IPS-18c (cell line): ENCODE measurements at regions not wholly inside any gene's neighbourhood (a gene's known extent, or its start where the extent isn't known, plus 50 kb on each side); places are given as distances from the start of the nearest gene placed in this dataset.

ENCODE experiments used
- H3K4me3 ChIP-seq: 2 replicates; pipeline ENCODE4 v1.7.0; 2013; ENCODE audit warnings: low read depth, mild to moderate bottlenecking, low read length, moderate library complexity; ENCODE audit not compliant: insufficient read depth
- H3K9me3 ChIP-seq: one replicate; pipeline ENCODE4 v1.6.1; 2013; ENCODE audit warnings: mild to moderate bottlenecking, low read length, moderate library complexity; ENCODE audit not compliant: control insufficient read depth, insufficient read depth

DNA sequence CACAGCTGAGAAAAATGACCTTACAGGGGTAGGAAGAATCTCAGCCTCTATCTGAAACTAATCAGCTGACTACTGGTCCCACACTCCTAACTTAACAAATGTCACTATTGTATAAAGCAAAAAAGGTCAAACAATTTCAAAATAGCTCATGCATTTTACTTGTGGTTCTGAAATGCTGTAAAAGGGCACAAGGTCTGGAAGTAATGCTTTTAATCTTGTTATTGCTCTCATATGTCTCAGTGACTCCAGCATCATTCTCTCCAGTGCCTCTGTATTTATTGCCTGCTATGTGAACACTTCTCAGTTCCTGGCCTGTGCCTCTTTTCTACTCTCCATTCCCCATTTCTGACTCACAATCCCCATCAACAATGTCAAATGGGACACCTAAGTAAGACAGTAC is 937.7 kb downstream of the CDH11 start:
- Histone ChIP-seq H3K4me3 (no peak overlapping the region), H3K9me3 (no peaks in the 10 kb centered on the region)

DNA sequence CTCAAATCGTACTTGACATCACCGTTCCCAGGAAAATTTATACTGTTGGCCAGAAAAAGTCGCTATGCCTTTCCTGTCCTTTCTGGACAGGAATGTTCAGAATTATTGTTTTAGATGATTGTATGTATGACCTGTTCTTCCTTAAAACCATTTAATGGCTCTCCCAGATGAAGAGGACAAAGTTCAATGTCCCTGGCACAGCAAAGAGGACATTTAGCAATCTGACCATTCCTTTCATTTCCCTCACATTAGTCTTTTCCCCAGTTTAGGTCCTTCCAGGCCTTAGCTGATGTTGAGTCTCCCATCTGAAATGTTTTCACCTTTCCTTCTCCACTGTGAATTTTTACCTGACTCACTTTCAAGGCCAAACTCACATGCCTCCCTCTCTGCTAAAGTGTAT is 938.9 kb downstream of the CDH11 start:
- H3K4me3 ChIP-seq: no peak overlapping the region
- H3K9me3 ChIP-seq: peaks cover 6% of the 10 kb centered on the region

DNA sequence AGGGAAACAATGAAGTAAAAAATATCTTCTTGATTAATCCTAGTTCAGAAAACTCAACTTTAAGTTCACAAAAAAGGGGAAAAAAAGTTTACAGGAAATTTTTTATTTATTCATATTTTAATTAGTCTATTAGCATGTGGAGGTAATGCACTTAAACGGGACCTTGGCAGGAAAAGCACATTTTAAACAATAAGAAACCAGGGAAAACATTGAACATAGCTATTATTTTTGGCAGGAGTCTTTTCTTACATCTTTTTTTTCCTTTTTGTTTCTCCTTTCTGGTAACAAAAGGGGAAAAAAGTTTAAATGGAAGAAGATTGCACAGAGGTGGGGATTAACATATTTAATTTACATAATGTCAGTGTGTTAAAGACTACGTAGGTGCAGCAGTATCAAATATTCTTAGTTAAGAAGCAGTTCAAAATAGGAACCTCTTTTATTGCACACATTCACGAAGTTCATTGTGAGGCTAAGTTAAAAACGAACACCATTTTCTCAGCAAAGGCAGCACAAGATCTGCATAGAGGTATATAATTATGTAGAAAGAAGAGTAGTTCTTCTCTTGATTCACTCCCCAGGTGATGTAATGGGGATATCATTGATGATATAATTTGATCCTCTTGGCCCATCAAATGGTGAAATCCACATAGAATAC is 940.5 kb downstream of the CDH11 start:
- Histone ChIP-seq H3K9me3 (peaks cover 8% of the 10 kb centered on the region), H3K4me3 (no peak overlapping the region)

DNA sequence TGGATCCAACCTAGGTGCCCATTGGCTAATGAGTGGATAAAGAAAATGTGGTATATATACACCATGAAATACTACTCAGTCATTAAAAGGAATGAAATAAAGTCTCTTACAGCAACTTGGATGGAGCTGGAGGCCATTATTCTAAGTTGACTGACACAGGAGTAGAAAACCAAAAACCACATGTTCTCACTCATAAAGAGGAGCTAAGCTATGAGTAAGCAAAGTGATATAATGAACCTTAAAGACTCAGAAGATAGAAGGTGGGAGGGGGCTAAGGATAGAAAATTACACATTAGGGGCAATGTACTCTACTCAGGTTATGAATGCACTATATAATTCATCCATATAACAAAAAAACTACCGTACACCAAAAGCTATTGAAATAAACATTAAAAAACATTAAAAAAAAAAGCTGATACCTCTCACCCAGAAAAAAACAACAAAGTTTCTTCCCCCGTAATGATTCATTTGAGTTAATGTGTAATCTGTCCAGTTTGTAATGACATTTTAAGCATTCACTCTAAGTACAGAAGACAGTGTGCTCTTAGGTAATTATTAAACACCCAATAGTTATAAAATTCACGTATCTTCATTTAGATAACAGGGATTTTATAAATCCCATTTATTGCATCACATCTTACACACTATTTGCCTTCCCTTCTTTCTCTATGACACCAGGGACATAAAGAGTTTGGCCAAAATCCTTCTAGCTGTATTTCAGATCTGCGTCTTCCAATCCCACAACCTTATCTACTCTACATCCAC is 941.5 kb downstream of the CDH11 start:
- H3K9me3 ChIP-seq: peaks cover 8% of the 10 kb centered on the region
- no peak overlapping the region for H3K4me3 ChIP-seq

DNA sequence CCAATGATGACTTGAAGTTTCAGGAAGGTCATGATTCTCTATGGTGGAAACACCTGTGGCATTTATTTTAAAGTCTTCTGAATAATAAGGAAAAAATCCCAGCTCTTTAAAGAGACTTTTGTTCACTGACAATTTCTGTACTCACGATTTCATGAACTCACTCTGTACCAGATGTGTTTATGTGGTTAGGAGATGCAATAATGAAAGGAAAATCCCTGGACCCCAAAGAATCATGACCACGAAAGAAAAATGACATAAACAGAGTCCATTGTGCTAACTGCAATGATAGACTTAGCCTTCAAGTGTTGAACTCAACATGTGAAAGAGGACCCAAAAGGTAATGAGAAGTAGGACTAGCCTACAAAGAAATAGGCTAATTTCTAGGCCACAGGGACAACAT is 947.5 kb downstream of the CDH11 start:
- H3K9me3 ChIP-seq: peaks cover 8% of the 10 kb centered on the region
- no peak overlapping the region for H3K4me3 ChIP-seq

DNA sequence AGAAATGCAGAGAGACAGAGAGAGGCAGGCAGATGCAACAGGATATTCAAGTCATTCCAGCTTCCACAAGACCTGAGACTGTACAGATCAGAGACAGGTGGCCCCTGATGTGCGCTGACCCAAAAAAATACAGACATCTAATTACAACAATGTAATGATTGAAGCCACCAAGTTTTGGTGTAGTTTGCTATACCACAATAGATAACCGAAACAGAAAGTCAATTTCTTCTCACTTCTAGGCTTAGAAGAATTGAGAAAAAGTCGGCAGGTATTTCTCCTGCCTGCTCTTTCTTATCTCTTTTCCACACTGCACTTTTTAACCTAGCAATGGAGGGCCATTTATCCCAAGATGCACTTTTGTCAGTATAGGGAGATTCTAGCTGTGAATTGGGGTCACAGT is 949.2 kb downstream of the CDH11 start:
- H3K4me3 ChIP-seq: no peak overlapping the region
- no peaks in the 10 kb centered on the region for H3K9me3 ChIP-seq

DNA sequence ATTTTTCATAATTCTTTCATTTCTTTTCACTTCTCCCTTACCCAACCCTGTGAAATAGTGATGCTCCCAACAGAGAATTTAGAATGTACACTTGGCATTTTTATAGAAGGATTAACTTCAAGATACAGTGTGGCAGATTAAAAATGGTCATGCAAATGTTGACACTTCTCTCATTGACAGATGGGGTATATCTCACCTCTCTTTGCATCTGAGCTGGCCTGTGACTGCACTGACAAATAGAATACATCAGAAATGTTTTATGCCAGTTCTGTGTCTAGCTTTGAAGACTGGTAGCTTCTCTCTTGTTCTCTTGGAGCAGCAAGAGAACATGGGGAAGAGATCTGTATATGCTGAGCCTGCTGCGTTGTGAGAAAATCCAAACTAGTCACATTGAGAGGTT is 949.6 kb downstream of the CDH11 start:
- no peak overlapping the region for H3K4me3 ChIP-seq
- H3K9me3 ChIP-seq: no peaks in the 10 kb centered on the region

DNA sequence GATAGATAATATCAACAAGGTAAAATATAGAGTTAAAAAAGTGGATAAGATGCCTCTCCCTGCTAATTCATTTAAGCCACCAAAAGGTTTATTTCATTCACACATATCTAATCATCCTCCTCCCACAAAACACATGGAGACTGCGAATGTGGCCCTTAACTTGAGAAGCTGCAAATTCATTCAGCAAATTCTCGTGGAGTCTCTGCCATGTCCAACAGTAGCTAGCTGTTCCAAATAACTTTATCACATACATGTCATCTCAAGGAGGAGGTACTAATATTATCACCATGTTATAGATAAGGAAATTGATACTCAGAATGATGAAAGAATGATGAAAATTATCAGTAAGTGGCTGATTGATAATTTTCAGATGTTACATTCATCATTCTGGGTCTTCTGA is 950.2 kb downstream of the CDH11 start:
- Histone ChIP-seq H3K9me3 (no peaks in the 10 kb centered on the region), H3K4me3 (no peak overlapping the region)

DNA sequence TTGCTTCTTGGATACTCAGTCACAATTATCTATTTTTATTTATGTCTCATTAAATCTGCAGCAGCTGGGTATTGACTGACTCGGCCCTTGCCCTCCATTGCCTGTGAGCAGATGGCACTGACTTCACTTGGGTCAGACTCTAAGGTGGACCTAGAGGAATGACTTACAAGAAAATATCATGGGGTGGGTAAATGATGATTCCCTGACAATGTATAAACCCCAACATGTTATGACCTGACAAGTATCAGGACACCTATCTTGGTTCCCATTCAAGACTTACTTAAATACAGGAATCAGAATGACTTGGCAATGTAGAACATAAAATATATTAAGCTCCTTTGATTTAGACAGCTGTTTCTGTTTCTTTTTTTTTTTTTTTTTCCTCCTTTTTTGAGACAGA is 953.5 kb downstream of the CDH11 start:
- Histone ChIP-seq H3K9me3 (no peaks in the 10 kb centered on the region), H3K4me3 (no peak overlapping the region)

DNA sequence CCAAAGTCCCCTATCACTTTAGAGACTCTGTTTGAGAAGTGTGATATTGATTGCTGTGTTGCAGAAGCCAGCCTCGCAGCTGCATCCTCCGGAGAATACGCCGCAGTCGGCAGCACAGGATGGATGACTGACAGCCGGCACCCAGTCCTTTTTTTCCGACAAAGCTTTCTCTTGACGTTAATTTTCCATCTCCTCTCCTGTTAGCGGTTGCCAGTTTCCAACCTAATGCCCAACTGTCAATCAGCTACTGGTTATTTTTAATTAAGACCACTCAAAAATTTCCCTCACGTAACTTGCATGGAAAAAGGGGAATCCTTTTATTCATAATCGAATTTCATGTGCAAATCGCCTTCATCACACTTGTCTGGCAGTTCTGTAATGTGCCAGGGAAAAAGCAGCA is 953.9 kb downstream of the CDH11 start:
- Histone ChIP-seq H3K9me3 (no peaks in the 10 kb centered on the region), H3K4me3 (no peak overlapping the region)

DNA sequence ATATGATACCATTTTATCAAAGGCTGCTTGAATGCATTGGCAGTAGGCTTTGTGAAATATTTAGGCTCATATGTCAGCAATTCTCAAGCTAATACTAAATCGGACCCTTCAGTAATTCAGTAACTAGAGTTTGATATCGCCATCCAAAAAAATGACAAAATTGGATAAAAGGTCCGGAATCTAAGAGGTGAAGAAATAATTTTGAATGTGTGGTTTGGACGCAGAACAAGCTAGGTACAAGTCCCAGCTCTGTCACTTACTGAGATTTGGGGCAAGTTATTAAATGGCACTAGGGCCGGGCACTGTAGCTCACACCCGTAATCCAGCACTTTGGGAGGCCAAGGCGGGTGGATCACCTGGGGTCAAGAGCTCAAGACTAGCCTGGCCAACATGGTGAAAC is 956.5 kb downstream of the CDH11 start:
- H3K4me3 ChIP-seq: no peak overlapping the region
- H3K9me3 ChIP-seq: no peaks in the 10 kb centered on the region

DNA sequence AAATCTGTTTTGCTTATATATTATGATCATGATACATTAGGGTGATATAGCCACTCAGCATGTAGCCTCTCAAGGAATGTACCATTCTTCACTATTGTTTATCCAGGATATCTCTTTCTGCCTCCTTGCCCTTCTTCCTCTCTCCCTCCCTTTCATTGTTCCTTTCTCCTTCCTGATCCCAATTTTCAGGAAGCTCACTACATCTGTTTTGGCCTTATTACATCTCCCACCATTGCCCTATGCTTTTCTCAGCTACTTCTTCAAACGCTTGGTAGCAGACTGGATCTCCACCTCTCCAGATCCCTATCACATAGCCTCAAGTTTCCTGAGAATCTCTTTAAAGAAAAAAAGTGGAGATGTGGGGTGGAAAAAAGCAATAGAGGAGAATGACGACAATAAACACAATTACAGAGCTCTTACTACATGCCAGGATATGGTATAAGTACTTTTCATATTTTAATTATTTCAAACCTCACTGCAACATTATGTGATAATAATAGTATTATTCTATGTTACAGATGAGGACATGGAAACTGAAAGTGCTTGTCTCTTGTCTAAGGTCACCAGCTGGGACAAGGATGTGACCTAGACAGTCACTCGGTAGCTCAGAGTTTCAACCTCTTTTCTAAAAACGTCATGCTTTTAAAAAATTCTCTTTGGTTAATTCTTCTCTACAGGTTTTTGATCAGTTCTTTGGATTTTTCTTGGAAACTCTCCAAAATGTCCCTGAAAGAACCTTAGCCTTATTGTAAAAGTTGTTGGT is 959.1 kb downstream of the CDH11 start:
- H3K4me3 ChIP-seq: no peak overlapping the region
- H3K9me3 ChIP-seq: no peaks in the 10 kb centered on the region

DNA sequence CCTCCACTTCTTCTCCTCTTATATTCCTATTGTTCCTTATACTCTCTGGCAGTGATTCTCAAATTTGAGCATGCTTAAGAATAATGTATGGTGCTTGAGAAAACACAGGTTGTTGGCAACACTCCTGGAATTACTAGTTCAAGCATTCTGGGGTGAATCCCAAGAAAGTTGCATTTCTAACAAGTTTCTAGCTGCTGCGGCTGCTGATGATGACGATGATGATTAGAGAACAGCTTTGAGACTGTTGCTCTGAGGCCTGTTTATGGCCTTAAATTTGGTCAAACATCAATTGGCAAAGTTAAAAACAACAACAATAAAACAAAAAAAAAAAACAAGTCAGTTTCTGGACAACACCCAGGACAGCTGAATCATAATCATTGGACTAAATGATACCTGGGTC is 961.9 kb downstream of the CDH11 start:
- H3K4me3 ChIP-seq: no peak overlapping the region
- no peaks in the 10 kb centered on the region for H3K9me3 ChIP-seq

DNA sequence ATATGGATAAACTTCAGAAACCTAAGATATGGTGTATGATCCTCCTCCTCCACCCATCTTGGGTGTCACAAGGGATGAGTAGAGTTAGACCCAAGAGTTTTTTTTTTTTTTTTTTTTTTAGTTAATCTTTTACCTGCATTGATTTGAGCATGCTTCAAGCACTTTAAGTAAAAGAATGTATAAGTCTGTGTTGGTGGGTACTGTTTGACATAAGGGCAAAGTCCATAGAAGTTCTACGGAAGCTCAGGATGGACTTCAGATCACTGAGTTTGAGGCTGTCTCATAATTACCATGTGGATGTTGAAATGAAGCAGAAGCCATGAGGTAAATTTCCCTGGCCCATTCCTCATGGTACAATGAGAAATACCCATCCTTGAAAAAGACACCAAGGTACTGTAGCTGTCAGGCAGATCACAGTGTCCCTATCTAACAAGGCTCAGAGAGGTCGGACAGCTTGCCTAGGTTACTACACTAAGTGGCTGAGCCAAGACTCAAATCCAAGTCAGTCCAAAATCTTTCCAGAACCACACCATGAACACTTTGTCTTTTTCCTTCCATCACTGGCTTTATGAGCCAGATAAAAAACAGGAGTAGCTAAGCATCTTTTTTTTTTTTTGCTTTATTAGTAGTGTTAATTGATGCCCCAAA is 962.8 kb downstream of the CDH11 start:
- Histone ChIP-seq H3K4me3 (no peak overlapping the region), H3K9me3 (no peaks in the 10 kb centered on the region)

DNA sequence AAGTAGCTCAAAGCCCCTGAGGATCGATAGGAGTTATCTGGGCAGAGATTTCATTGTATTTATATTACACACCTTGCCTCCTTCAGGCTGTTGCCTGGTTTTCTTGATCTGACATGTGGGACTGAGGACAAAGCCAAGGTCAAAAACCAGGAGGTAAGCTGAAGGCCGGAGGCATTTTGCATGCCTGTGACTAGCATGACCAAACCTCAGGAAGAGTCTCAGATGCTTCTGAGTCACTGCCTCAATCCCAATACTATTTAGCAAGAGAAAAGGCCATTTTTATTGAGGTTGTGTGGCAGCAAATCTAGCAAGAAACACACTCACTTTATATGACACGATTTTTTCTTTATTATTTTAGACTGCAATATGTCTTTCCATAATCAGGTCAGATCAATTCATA is 968.1 kb downstream of the CDH11 start:
- no peaks in the 10 kb centered on the region for H3K9me3 ChIP-seq
- H3K4me3 ChIP-seq: no peak overlapping the region

DNA sequence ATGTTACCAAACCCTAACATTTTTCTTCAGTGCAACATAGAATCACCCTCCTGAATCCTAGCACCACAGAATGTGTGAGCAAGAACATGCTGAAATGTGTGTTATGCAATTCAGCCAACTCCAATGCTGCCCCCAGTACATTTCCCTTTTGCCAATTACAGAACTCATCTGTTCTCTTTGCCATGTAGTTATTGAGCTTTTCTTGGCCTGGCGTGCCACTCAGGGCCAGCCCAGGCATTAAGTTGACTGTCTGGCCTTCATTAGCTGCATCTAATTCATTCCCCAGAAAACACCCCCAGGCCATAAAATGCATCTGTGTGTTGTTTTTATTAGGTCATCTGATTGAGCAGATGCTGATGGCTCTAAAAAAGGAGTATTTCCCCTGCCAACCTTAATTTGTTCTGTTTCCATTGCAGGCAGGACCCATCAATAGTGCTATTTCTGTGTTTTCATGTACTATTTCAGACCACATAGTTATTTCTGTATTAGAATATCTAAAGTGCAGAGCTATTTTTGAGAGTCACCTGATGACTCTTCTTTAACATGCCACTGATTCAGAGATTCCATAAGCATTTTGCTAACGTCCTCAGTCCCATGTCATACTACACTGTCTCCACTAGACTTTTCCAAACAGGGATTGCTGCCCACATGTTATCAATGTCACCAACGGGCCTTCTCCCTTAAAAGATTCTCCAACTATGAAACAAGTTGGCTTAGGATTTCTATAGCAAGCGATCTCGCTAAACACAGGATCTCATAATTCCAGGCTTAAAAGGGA is 969.7 kb downstream of the CDH11 start:
- Histone ChIP-seq H3K4me3 (no peak overlapping the region), H3K9me3 (no peaks in the 10 kb centered on the region)

DNA sequence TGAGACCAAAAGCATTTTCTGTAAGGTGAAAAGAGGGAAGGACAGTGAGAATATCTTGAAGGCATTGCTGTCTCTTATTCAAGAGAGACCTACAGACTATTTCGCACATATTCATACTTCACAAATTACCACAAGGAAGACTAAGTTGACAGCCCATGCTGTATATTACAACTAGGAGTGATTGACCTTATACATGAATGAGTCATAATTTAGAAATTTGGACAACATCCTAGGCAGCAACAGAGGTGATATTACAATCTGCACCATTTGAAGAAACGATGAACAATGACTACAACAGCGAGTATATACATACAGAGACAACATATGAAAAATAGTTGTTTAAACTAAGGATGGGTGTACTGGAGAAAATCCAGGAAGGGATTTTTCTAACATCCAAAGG is 971.7 kb downstream of the CDH11 start:
- H3K9me3 ChIP-seq: no peaks in the 10 kb centered on the region
- H3K4me3 ChIP-seq: no peak overlapping the region
